IgD-negative memory B cell (primary cell): ENCODE measurements at regions not wholly inside any gene's neighbourhood (a gene's known extent, or its start where the extent isn't known, plus 50 kb on each side); places are given as distances from the start of the nearest gene placed in this dataset.
A peak's percentile ranks its signal among the peaks of the same experiment; 100 is the strongest.
"Not testable (repeated sequence)": the region's sequence is repeated elsewhere in the genome, so short reads cannot be mapped to it uniquely, and the experiment has no call there.

ENCODE experiments used
- H3K27ac Mint-ChIP-seq, 3 donors: one replicate each; pipeline ENCODE4 v1.8.0; 2020 to 2022; ENCODE audit warnings: mild to moderate bottlenecking in 3 of 3, mixed read lengths in 3 of 3, moderate library complexity in 1 of 3
- H3K27me3 Mint-ChIP-seq: one replicate; pipeline ENCODE4 v1.8.0; 2021; ENCODE audit warnings: mixed read lengths
- H3K36me3 Mint-ChIP-seq: one replicate; pipeline ENCODE4 v1.8.0; 2020; ENCODE audit warnings: mild to moderate bottlenecking, mixed read lengths
- H3K4me1 Mint-ChIP-seq, 3 donors: one replicate each; pipeline ENCODE4 v1.8.0; 2020 to 2022; ENCODE audit warnings: mixed read lengths in 3 of 3, mild to moderate bottlenecking in 1 of 3
- H3K4me3 Mint-ChIP-seq, 4 donors: one replicate each; pipeline ENCODE4 v1.8.0; 2020 to 2022; ENCODE audit warnings: mild to moderate bottlenecking in 4 of 4, mixed read lengths in 4 of 4, moderate library complexity in 3 of 4
- H3K9me3 Mint-ChIP-seq, 3 donors: one replicate each; pipeline ENCODE4 v1.8.0; 2020 to 2021; ENCODE audit warnings: mixed read lengths in 3 of 3, mild to moderate bottlenecking in 1 of 3

DNA sequence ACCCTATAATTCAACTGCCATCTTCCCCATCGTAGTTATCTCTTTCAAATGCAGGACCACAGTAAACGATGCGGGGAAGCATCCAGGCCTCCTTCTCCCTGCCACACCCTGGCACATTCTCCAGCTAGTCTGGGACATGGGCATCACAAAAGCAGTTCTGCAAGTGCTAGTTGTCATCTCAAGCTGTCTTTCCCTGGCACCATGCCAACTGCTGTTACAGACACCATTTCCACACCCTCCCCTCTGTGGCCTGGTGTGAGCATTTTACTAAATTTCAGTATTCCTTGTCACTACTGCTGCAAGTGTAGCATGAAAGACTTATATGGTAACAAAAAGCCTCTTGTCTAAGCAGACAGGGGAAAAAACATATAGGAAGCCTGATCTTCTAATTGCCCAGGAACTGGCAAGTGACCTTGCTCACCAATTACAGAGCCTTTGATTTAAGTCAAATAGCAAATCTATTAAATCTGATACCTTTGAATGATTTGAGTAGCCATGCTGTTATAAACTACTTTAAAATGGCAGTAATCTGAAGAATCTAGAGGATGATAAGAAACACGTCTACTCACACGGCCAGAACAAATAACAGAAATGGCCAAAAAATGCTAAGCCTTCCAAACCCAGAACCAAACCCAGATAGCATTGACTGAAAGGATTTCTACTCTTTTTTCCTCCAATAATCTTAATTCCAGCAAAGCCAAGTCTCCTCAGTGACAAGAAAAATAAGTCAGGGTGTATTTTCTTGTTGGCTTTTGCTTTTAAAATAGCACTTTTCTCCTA is 179.0 kb downstream of the NUFIP1 start:
- no peaks in the 10 kb centered on the region for H3K27me3 Mint-ChIP-seq
- no peaks in the 10 kb centered on the region for H3K36me3 Mint-ChIP-seq
- peaks cover 0 to 3% (median 0%) of the 10 kb centered on the region in 3 donors for H3K4me1 Mint-ChIP-seq
- H3K9me3 Mint-ChIP-seq = no peaks in the 10 kb centered on the region
- H3K27ac Mint-ChIP-seq = no peak overlapping the region
- no peak overlapping the region for H3K4me3 Mint-ChIP-seq

DNA sequence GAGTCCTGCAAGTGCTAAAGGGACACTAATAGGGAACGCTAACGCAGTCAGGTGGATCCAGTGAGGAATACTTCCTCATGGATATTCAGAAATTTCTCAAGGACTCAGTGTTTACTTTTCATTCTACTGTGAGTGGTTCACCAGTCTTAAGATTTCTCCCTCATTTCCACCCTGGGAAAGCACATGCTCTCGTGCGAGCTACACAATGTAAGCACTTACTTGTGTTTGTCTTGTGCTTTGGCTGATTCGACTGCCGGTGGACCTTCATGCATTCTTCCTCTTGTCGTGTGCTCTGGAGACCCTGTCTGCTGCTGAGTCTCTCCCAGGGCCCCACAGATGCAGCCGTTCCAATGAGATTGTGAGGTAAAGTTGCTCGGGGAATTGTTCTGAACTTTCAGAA is 180.1 kb downstream of the NUFIP1 start:
- H3K36me3 Mint-ChIP-seq = no peaks in the 10 kb centered on the region
- no peak overlapping the region for H3K27ac Mint-ChIP-seq
- H3K9me3 Mint-ChIP-seq = no peaks in the 10 kb centered on the region
- no peak overlapping the region for H3K4me3 Mint-ChIP-seq
- no peaks in the 10 kb centered on the region for H3K27me3 Mint-ChIP-seq
- H3K4me1 Mint-ChIP-seq = peaks cover 0 to 3% (median 0%) of the 10 kb centered on the region in 3 donors

DNA sequence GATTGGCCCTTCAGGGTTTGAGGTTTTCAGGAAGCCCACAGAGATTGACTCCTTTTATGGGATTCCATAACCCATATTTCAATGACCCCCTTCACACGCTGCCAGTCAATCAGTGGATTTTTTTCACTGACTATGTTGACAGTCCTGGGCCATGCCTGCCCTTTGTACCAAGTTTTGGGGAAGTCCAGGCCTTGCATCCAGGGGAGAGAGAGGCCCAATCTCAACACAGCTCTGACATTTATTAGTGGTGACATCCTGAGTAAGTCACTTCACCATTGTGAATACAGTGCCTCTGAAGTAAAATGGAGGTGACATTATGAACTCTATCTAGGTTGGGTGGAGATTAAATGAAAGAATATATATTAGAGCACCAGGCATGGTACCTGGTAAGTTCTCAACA is 181.1 kb downstream of the NUFIP1 start:
- Mint-ChIP-seq H3K27ac (no peak overlapping the region), H3K9me3 (no peaks in the 10 kb centered on the region), H3K4me3 (no peak overlapping the region), H3K27me3 (no peaks in the 10 kb centered on the region), H3K36me3 (no peaks in the 10 kb centered on the region), H3K4me1 (peaks cover 0 to 3% (median 0%) of the 10 kb centered on the region in 3 donors)

DNA sequence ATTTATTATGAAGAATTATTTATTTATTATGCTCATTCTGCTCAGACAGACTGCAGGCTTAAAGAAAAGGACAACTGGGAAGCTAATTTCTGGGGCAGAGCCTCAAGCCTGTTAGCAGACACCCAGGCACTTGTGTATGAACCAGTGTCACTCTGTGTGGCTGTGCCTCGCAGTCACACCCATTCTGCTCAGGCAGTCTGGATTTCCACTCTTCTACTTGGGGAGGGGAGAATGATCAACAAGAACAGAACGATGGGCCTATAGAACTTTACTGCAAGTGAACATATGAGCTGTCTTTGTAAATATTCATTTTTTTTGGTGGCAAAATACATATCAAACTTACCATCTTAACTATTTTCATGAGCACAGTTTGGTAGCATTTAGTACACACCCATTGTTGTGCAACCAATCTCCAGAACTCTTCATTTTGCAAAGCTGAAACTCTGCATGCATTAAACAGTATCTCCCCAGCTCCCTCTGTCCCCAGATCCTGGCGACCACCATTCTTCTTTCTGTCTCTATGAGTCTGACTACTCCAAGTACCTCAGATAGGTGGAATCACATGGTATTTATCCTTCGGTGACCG is 181.7 kb downstream of the NUFIP1 start:
- no peak overlapping the region for H3K27ac Mint-ChIP-seq
- no peaks in the 10 kb centered on the region for H3K9me3 Mint-ChIP-seq
- no peak overlapping the region for H3K4me3 Mint-ChIP-seq
- no peaks in the 10 kb centered on the region for H3K4me1 Mint-ChIP-seq
- H3K27me3 Mint-ChIP-seq = no peaks in the 10 kb centered on the region
- no peaks in the 10 kb centered on the region for H3K36me3 Mint-ChIP-seq

DNA sequence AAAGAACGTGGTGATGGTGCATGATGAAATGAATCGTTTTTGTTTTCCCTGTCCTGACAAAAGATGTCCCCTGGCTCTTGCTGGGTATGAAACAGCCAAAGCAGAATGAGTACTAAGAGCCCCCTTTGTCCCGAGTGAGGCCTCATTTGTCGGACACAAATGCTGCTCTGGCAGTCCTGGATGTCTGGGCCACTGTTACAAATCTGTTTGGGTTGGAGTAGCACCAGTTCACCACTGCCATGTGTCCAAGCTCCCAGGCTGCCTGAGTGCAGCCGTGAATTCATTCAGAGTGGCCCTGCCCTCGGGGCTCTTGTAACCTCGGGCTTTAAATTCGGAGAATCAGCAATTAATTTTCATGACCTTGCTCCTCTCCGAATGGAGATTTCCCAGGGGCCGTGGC is 182.4 kb downstream of the NUFIP1 start:
- Mint-ChIP-seq H3K4me1 (no peaks in the 10 kb centered on the region), H3K27me3 (no peaks in the 10 kb centered on the region), H3K9me3 (no peaks in the 10 kb centered on the region), H3K27ac (no peak overlapping the region), H3K4me3 (no peak overlapping the region), H3K36me3 (no peaks in the 10 kb centered on the region)

DNA sequence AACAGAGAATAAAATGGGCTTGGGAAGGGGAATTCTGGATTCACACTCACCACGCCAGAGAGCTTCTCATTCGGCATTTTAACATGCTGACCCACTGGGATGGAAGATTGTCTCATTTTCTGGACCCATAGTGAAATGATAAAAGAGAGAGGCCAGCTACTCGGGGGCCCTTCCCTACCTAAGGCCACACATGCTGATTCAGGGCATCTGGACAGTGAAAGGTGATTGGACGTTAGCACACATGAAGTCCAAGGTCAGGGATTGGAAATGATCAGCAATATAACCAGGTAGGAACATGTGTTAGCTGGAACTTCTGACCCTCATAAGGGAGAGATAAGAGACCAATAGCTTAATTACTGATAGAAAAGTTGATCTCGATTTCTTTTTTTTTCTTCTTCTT is 183.7 kb downstream of the NUFIP1 start:
- no peaks in the 10 kb centered on the region for H3K36me3 Mint-ChIP-seq
- H3K4me1 Mint-ChIP-seq = no peaks in the 10 kb centered on the region
- peaks cover 0 to 2% (median 0%) of the 10 kb centered on the region in 3 donors for H3K9me3 Mint-ChIP-seq
- no peak overlapping the region for H3K27ac Mint-ChIP-seq
- H3K27me3 Mint-ChIP-seq = no peaks in the 10 kb centered on the region
- no peak overlapping the region for H3K4me3 Mint-ChIP-seq

DNA sequence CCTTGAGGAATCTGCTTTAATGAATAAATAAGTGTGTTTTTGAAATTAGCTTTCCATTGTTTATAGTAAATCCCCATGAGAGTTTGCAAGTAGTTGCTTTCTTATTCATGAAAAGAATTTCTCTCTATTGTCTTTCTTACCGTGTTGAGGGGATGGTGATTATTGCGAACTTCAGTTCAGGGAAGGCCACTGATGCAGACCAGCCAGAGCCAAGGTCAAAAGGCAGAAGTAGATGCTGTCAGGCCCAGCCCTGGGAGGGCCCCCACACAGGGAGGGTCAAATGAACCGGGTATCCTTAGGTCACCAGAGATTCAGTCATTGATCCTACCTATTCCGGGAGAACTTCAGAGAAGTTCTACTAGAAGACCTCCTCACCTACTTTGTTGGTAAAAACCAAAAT is 185.9 kb downstream of the NUFIP1 start:
- Mint-ChIP-seq H3K9me3 (peaks cover 0 to 2% (median 0%) of the 10 kb centered on the region in 3 donors), H3K27ac (no peak overlapping the region)

DNA sequence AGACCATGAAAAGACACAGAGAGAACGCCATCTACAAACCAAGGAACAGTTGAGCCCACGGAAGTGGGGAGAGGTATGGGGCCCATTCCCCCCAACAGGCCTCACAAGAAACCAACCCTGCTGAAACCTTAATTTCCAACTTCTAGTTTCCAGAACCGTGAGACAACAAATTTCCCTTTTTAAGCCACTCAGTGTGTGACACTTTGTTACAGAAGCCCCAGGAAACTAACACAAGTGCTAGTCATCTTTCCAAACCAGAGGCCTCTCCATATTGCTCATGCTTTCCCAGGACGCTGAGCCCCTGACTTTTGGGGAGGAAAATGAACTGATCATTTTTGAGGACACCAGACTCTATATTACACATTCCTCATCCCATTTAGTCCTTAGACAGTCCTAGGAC is 186.8 kb downstream of the NUFIP1 start:
- H3K4me1 Mint-ChIP-seq = no peaks in the 10 kb centered on the region
- H3K36me3 Mint-ChIP-seq = no peaks in the 10 kb centered on the region
- H3K27ac Mint-ChIP-seq = no peak overlapping the region
- H3K9me3 Mint-ChIP-seq = peaks cover 0 to 2% (median 0%) of the 10 kb centered on the region in 3 donors
- no peaks in the 10 kb centered on the region for H3K27me3 Mint-ChIP-seq
- H3K4me3 Mint-ChIP-seq = no peak overlapping the region

More for the DNA sequence above, 185.9 kb downstream of the NUFIP1 start:
- Mint-ChIP-seq H3K4me3 (no peak overlapping the region), H3K4me1 (no peaks in the 10 kb centered on the region), H3K27me3 (no peaks in the 10 kb centered on the region), H3K36me3 (no peaks in the 10 kb centered on the region)

DNA sequence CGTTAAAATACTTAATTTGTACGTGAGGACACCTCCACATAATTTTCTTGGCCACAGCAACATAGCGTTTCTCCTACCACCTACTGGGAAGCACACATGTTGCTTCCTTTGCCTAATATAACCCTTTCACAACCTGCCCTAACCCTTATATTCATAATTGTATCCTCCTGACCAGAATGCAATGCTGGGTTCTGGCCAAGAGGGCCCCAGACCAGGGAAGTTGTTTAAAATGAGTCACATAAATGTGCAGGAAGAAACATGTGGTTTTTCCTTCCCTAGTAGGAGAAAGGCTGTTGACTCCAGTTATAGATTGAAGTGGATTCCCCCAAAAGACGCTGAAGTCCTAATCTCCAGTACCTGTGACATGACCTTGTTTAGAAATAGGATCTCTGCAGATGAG is 187.3 kb downstream of the NUFIP1 start:
- Mint-ChIP-seq H3K27ac (no peak overlapping the region), H3K27me3 (no peaks in the 10 kb centered on the region)

DNA sequence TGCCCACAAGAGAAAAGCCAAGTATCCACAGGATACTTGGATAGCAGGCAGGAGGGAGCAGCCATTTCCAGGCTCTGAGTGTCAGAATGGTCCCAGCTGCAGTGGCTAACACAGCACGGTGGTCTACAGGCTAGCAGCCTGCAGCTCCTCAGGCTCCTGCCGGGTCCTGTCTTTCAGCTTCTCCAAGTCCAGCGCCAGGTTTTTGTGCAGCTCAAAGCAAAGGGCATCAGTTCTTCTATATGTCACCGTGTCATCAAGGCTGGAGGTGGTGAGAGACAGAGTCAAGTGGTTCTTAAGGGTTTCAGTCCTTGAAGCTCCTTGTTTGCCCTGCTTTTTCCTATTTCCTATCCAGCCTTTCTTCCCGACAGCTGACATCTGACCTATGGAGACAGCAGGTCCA is 188.6 kb downstream of the NUFIP1 start:
- Mint-ChIP-seq H3K27me3 (no peaks in the 10 kb centered on the region), H3K27ac (peak overlapping the region in 1 of 3 donors; percentile 9), H3K9me3 (peaks cover 0 to 2% (median 0%) of the 10 kb centered on the region in 3 donors), H3K36me3 (no peaks in the 10 kb centered on the region), H3K4me3 (no peak overlapping the region), H3K4me1 (no peaks in the 10 kb centered on the region)

More for the DNA sequence above, 187.3 kb downstream of the NUFIP1 start:
- peaks cover 0 to 2% (median 0%) of the 10 kb centered on the region in 3 donors for H3K9me3 Mint-ChIP-seq
- no peaks in the 10 kb centered on the region for H3K36me3 Mint-ChIP-seq
- H3K4me1 Mint-ChIP-seq = no peaks in the 10 kb centered on the region
- H3K4me3 Mint-ChIP-seq = no peak overlapping the region

DNA sequence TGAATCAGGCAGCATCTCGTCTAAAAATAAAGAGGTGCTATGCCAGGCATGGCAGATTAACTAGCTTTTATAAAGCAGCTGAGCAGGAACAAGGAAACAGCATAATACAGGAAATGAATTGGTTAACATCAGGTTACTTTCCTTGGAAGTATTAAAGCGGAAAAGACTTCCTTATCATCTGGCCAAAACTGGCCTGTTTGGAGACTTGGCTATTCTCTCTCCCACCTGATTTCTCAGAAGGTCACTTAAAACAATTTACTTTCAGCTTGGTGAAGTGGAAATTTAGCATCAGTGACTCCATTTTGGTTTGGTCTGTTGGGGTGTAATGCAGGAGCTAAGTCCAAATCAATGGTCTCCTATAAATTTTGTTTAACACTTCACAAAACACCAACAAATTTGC is 191.6 kb downstream of the NUFIP1 start:
- peaks cover 0 to 2% (median 0%) of the 10 kb centered on the region in 3 donors for H3K9me3 Mint-ChIP-seq
- H3K27me3 Mint-ChIP-seq = no peaks in the 10 kb centered on the region
- H3K27ac Mint-ChIP-seq = no peak overlapping the region
- H3K4me3 Mint-ChIP-seq = no peak overlapping the region
- H3K4me1 Mint-ChIP-seq = no peaks in the 10 kb centered on the region
- no peaks in the 10 kb centered on the region for H3K36me3 Mint-ChIP-seq

DNA sequence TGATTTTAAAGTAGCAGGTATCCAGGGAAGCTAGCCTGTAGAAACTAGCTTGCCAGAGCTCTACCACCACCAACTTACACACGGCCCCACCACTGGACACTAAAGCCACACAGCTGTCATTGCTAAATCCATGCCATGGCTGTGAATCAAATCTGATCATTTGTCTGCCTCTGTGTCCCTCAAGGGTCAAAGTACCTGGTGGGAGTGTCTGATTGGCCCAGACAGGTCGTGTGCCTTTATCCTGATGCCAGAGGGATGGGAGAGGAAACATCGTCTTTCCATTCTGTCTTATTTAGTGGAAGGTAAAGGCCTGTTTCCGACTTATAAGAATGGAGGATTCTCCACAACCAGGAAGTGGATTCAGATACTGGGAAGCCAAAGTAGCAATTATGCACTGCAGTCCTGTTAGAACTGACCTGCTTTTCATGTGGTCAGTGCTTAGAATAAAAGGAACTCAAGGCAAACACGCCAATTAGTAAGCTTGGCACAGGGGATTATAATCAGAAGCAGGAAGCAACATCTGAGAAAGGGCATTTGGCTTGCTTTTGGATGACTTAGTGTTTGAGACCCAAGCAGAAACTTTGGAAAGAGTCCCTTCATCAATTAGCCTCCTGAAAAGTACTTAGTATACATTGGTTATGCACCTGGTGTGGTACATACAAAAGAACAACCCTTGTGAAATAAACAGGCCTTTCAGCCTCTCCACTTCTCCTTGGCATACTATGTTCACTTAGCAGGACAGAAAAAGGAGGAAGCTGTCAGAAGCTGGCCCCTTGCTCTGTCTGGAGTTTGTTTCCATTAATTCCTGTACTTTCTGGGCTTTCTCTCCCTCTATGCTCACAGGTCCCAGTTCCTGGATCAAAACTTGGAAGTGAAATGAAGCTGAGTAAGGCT is 192.4 kb downstream of the NUFIP1 start:
- Mint-ChIP-seq H3K36me3 (no peaks in the 10 kb centered on the region), H3K4me1 (no peaks in the 10 kb centered on the region), H3K4me3 (no peak overlapping the region), H3K9me3 (peaks cover 0 to 2% (median 0%) of the 10 kb centered on the region in 3 donors), H3K27ac (no peak overlapping the region), H3K27me3 (no peaks in the 10 kb centered on the region)

DNA sequence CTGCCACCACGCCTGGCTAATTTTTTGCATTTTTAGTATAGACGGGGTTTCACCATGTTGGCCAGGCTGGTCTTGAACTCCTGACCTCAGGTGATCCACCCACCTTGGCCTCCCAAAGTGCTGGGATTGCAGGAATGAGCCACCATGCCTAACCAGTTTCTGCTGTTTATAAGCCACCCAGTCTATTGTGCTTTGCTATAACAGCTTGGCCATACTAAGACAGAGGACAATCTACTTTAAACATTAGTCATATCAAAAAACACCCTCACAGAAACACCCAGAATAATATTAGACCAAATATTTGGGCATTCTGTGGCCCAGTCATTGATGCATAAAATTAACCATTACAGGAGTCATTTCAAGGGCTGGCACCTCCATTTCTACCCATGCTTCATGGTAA is 193.2 kb downstream of the NUFIP1 start:
- H3K4me1 Mint-ChIP-seq, H3K27ac Mint-ChIP-seq, H3K27me3 Mint-ChIP-seq, H3K36me3 Mint-ChIP-seq, H3K9me3 Mint-ChIP-seq, H3K4me3 Mint-ChIP-seq: not testable (repeated sequence)

DNA sequence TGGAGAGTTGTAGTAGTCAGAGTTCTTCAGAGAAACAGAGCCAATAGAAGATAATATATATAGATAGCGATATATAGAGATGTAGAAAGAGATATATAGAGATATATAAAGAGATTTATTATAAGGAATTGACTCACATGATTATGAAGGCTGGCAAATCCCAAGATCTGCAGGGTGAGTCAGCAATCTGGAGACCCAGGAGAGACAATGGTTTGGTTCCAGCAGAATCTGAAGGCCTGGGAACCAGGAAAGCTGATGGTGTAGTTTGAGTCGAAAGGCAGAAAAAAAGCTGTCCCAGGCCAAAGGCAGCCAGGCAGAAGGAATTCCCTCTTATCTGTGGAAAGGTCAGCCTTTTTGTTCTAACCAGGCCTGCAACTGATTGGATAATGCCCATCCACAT is 194.1 kb downstream of the NUFIP1 start:
- Mint-ChIP-seq H3K27ac (no peak overlapping the region), H3K27me3 (no peaks in the 10 kb centered on the region), H3K4me1 (no peaks in the 10 kb centered on the region), H3K4me3 (no peak overlapping the region), H3K9me3 (no peaks in the 10 kb centered on the region), H3K36me3 (no peaks in the 10 kb centered on the region)

DNA sequence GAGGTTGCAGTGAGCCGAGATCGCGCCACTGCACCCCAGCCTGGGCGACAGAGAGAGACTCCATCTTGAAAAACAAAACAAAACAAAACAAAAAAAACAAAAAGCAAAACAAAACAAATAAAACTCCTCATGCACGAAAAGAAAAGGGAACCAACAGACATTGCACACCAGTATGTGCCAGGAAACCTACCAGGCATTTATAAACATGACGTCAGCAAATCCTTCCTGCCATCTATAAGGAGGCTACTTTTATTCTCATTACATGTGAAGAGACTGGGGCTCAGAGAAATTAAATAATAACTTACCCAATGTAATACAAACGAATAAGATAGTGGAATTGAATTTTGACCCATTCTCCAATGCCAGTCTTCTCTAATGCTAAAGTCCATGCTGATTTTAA is 197.2 kb downstream of the NUFIP1 start:
- H3K36me3 Mint-ChIP-seq = no peaks in the 10 kb centered on the region
- H3K27me3 Mint-ChIP-seq = no peaks in the 10 kb centered on the region
- H3K4me3 Mint-ChIP-seq = no peak overlapping the region
- H3K27ac Mint-ChIP-seq = no peak overlapping the region
- no peaks in the 10 kb centered on the region for H3K9me3 Mint-ChIP-seq
- H3K4me1 Mint-ChIP-seq = no peaks in the 10 kb centered on the region
